HG03135 (cell line): ENCODE measurements at regions not wholly inside any gene's neighbourhood (a gene's known extent, or its start where the extent isn't known, plus 50 kb on each side); places are given as distances from the start of the nearest gene placed in this dataset.
"Not testable (repeated sequence)": the region's sequence is repeated elsewhere in the genome, so short reads cannot be mapped to it uniquely, and the experiment has no call there.

Experiments
- ATAC-seq: cut with Tn5 transposase; IDR thresholded peaks from one replicate; pipeline ENCODE4 v1.9.1; 2021; ENCODE audit warnings: mild to moderate bottlenecking, moderate library complexity; ENCODE audit not compliant: unreplicated experiment

GRCh38 chr10:121262774-121263430 is 335.3 kb downstream of the FGFR2 start:
- no peak for ATAC-seq

- ATAC-seq = no peak
These were observed 334.8 kb downstream of the FGFR2 start for GRCh38 chr10:121263431-121263783.

DNA sequence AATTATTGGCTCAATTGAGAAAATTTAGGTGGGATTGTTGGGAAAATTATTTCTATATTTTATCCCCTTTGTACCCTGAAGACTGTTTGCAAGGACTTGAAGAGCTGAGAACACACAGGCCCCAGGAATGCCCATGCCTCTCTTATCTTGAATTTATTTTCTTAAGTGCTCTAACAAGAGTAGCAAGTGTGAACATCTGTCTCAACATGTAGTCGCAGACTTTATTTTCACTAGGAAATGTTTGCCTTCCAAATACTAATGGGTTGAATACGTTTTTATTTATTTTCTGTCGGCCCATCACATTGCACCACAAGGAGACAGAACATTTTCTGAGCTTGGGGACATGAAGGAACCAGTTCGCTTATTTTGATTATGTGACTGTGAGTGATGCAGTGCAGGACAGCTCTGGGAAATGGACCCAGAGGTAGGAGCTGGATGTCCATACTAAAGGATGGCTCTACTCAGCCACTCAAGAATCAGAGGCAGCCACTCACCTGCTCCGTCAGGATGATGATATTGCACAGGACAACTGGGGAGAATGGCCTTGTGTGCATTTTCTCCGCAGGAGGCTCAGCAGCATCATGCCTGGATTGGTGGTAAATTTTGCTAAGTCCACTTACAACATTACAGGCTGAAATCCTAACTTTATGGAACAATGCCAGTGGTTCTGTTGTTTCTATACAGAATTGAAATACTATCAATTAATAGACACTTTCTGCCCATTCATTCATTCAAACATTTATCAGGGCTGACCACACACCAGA is 332.7 kb downstream of the FGFR2 start:
- no peak for ATAC-seq

GRCh38 chr10:121266370-121266769 is 331.9 kb downstream of the FGFR2 start:
- no peak for ATAC-seq

DNA sequence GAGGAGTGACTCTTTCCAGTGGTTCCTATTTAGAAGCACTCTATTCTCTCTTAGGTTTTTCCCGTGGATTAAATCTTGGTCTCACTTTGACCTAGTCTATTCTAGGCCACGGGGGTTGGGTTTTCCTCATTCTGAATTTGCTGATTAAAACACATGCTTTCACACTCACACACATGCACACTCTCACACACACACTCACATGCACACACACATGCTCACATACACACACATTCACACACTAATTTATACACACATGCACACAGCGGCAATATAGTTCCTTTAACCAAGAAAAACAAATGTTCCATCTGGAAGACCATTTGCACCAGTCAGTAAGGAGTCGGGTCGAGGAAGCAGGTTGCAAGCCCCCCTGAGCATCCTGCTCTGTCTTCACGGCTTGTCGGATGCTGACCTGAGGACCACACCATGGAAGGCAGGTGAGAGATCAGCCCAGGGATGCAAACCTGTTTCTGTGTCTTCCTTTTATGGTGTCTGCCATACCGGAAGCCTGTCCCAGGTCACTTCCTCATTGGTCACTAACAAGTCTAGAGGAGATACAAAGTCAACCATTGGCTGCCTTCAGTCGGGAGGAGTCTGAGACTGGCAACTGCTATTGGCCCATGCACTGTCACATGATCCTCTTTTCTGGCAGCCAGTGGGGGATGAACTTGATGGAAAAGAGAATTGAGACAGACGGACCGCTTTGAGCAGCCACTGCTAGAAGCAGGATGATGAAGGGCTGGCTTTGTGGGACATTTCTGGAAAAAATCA is 330.8 kb downstream of the FGFR2 start:
- ATAC-seq = no peak

DNA sequence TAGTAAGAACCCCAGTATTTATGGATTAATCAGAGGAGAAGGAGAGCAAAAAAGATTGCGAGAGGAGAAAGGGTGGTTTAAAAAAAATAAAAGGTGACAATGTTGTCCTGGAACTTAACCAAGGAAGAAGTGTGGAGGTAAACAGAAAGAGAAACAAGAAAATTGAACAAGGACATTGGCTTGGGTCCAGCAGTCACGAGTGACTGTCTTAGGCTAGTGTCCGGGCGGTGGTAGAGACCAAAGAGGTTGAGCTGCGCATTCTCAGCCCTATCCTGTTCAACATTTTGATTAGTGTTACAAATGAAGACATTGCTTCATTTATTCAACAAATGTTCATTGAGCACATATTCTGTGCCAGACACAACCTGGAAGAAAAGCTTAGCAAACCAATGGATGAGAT is 329.9 kb downstream of the FGFR2 start:
- no peak for ATAC-seq

DNA sequence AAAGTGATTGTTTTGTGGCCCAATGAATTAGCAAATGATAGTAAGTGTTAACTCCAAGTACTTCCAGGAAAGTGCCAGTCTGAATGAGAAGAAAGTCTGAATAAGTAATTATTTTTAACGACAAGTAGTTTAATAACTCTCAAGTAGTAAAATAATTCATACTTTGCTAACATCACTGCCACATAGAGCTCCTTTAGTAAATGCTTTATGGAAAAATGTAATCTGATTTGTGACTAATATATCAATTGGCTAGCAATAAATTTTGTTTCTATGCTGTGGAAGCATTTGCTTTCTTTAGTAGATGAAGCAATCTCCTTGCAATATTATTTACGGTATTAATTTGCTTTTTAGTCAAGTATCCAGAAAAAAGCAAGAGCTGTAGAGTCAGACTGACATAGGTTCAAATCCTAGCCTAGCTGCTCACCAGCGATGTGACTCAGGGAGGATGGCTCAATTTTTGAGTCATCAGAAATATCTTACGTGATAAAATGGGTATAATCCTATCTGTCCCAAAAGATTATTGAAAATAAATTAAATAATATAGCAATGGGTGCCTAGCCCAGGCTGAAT is 329.3 kb downstream of the FGFR2 start:
- no peak for ATAC-seq

DNA sequence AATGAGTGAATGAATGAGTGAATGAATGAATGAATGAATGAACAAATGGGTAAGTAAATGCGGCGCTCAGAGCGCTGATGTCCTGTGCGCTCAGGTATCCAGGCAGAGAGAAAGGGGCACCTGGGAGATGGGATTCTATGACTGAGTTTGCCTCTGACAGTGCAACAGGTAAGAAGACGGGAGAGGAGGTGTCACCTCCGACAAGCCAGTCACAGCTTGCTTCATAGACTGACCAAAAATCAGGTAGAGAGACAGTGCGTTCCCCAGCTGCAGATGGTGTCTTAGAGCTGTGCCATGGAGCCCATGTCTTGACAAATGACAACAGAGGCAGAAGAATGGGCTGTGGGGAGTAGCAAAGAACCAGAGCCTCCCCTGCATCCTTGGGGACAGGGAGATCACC is 327.3 kb downstream of the FGFR2 start:
- no peak for ATAC-seq

- ATAC-seq = no peak
These were observed 322.2 kb downstream of the FGFR2 start for GRCh38 chr10:121276046-121276445.

GRCh38 chr10:121276822-121277221 is 321.4 kb downstream of the FGFR2 start:
- ATAC-seq = no peak

- not testable (repeated sequence) for ATAC-seq
These were observed 319.9 kb downstream of the FGFR2 start for GRCh38 chr10:121278386-121278785.

DNA sequence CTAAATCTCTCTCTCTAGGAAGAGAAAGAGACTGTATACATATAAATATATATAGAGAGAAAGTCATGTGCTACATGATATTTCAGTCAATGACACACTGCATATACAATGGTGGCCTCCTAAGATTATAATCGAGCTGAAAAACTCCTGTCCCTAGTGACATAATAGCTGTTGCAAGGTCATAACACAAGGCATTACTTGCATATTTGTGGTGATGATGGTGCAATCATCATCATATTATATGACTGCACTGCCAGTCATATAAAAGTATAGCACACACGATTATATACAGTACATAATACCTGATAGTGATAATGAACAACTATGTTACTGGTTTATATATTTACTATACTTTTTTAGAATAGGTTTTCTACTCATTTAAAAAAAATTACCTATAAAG is 316.7 kb downstream of the FGFR2 start:
- ATAC-seq = no peak

GRCh38 chr10:121282264-121282663 is 316.0 kb downstream of the FGFR2 start:
- ATAC-seq = no peak

DNA sequence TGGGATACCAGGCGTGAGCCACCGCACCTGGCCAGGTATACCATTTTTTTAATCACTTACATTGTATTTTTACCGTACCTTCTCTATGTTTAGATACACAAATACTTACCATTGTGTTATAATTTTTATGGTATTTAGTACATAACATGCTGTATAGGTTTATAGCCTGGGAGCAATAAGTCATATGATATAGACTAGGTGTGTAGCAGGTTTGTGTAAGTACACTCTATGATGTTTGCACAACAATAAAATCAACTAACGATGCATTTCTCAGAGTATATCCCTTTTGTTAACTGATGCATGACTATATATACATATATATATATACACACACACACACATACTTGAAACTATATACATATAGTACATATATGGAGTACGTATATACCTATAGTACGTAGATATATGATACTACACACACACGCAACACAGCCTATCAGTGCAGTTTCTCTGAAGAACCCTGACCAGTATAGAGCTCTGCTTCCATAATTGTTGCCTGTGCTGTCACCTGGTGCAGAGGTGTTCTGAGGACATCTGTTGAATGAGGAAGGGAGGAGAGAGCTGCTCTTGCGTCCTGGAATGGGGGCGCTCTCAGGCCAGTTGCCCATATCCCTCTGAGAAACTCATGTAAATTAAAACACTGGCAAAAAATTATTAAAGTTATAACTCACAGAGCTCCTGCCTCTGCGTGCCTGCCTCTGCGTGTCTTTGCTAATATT is 315.3 kb downstream of the FGFR2 start:
- ATAC-seq = no peak

DNA sequence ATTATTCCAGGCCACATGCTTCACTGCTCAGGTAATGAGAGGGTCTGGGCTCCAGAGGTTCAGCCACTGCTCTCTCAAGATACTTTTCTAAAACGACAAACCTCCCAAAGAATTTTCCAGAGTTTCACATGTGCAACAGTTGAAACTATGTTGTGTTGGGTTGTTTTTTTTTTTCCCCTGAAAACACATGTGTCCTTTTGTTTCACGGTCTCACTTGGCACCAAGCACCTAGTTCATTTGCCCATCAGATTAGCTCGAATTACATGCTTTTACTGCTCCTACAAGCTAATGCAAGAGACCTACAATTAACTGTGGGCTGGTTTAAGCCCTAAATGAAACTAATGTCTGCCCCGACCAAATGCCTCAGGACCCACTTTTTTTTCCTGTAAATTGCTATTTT is 313.3 kb downstream of the FGFR2 start:
- ATAC-seq = no peak

DNA sequence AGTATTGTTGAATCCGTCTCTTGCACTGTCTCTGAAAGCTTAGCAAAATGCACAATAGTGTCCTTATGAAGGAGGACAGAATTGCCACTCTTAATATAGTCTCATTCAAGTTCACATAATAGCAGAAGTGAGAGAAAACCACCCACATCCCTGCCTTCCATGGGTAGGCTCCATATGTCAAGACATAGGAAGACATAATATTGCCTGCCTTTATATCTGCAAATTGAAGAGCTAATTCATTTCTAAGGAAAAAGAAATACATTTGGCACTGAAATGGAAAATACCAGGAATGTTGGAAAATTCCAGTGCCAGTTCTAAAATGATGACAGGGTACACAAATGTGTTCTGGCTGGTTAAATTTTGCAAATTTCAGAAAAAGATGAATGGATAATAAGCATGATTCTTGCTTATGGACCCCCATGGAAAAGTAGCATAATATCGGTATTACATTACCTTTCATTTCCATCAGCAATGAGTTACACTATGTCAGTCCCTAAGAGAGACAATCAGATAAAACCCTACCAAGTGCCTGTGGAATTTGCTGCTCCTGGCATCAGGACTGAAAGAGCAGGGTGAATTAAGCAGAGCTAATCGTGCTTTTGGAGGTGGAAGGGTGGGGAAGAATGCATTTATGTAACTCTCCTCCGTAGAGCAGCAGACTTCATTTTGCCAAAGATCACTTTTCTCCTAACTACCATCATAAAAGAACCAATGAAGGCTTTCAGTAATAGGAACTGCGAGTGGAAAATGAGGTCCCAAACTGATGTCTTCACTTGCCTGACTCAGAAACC is 312.6 kb downstream of the FGFR2 start:
- no peak for ATAC-seq

DNA sequence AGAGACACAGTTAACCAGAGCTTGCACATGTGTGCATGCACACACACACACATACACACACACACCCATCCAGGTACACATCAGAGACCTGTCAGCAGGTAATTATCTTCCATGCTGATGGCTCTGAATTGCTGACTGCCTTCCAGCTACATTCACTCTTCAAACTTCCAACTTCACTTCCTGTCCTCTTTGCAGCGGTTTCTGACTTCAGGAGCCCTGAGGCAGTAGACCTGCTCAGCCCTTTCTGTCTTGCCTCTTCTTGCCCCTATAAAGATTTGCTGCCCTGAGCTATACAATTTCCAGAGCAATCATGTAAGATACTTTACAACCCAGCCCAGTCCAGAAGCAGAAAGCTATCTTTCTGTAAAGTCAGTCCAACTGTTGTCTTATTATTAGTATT is 310.2 kb downstream of the FGFR2 start:
- no peak for ATAC-seq

DNA sequence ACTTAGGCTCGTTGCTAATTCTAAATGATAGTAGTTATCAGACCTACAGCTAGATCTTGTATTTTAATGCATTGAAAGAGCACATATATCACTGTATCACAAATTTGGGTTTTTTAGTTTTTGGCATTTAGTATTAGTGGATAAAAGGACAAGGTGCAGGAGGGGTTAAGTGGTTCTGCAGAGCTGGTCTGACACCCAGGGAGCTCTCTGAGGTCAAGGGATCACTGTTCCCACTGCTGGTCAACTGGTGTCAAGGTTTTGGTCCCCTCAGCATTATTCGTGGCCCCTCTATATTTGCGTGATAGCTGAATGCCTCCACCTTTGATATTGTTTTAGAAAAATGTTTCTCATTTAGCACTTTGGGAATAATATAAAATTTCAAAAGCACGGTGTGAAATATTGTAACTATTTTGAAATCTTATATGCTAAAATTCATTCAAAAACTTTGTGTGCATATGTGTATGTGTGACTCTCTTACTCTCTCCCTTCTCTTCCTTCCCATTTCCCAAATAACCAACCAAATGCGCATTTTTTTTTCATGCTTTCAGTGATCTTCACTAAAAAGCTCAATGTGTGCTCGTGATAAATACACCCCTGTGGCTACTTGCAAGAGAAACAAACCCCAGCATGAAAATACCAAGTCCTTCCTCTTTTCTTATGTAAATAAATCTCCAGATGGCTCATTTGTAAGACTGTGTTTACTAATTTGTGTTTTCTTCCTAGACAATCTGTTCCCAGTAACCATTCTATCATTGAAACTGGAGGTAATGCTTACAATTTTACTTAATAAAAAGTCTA is 309.2 kb downstream of the FGFR2 start:
- ATAC-seq = no peak

GRCh38 chr10:121289800-121290199 is 308.4 kb downstream of the FGFR2 start:
- ATAC-seq = no peak
